ENCODE measurements at regions not wholly inside any gene's neighbourhood (a gene's known extent, or its start where the extent isn't known, plus 50 kb on each side); places are given as distances from the start of the nearest gene placed in this dataset.

DNA sequence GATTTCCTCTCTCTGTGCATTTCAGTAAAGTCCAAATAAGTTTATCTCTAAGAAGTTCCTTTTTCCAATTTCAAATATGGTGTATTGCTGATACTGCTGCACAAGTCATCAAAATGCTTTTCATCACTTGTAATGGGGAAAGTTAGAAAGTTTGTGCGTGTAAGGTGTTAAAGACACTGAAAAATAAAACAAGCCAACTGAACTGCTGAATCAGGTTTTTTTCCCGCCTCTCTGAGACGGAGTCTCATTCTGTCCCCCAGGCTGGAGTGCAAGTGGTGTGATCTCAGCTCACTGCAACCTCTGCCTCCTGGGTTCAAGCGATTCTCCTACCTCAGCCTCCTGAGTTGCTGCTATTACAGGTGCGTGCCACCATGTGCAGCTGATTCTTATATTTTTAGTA lies 400.9 kb downstream of the LRRC70 start:
- no peak overlapping the region for H4K5ac ChIP-seq (ENCODE audit: insufficient read length, low read depth, low read length)
- DNase-seq: no peak
- no peak overlapping the region; a peak in 1 of 7 replicates for H3K27ac Mint-ChIP-seq
- H3K9me3 Mint-ChIP-seq: no peaks in the 10 kb centered on the region; a peak in 1 of 5 replicates
- H2BK15ac ChIP-seq (ENCODE audit: low read depth, low read length): no peak overlapping the region
- H3K4me1 Mint-ChIP-seq: peaks cover 18 to 29% of the 10 kb centered on the region in 2 experiments
- H2BK120ac ChIP-seq (ENCODE audit: low read depth, low read length, poor library complexity, severe bottlenecking): no peak overlapping the region
- H4K91ac ChIP-seq (ENCODE audit: insufficient read length, low read depth, low read length): no peak overlapping the region
- no peaks in the 10 kb centered on the region for H3K27me3 Mint-ChIP-seq (ENCODE audit: low read depth)
- no peak overlapping the region for H3T11ph ChIP-seq (ENCODE audit: low read length)
- no peak overlapping the region for H3K18ac ChIP-seq (ENCODE audit: insufficient read length, low read depth, low read length)
- H3K4me1 ChIP-seq (ENCODE audit: insufficient read depth, low read length): no peaks in the 10 kb centered on the region
- no peaks in the 10 kb centered on the region for H3K23me2 ChIP-seq (ENCODE audit: insufficient read length, low read depth, low read length, poor library complexity, severe bottlenecking)
- H3K4ac ChIP-seq (ENCODE audit: low read depth, low read length): no peak overlapping the region
- no peak overlapping the region for H3K4me3 Mint-ChIP-seq
- H3K14ac ChIP-seq (ENCODE audit: insufficient read depth, low read length): no peak overlapping the region
- H3K79me2 ChIP-seq (ENCODE audit: insufficient read depth, low read length): no peaks in the 10 kb centered on the region
- H2AFZ ChIP-seq (ENCODE audit: low read length): no peak overlapping the region
- H4K8ac ChIP-seq (replicated peaks; ENCODE audit: insufficient read length, low read depth, low read length): no peak overlapping the region
- H3K36me3 Mint-ChIP-seq (ENCODE audit: insufficient read depth in 1 of 3, low read depth in 3 of 3): peaks cover 0 to 2% (median 0%) of the 10 kb centered on the region in 3 experiments; a peak in 1 of 7 replicates
- H3K23ac ChIP-seq (ENCODE audit: insufficient read length, low read depth, low read length): no peak overlapping the region
- no peak overlapping the region for H3K27ac ChIP-seq (ENCODE audit: insufficient read length, low read depth, low read length)
- H2BK20ac ChIP-seq (ENCODE audit: low read depth, low read length, poor library complexity, severe bottlenecking): no peak overlapping the region
- H3K9ac ChIP-seq (ENCODE audit: extremely low read depth, insufficient read length, low read length): no peak overlapping the region
- no peak overlapping the region for H3K56ac ChIP-seq (ENCODE audit: insufficient read length, low read depth, low read length)
- H2AK5ac ChIP-seq (ENCODE audit: insufficient read length, low read length): no peak overlapping the region
- no peak for TF ChIP-seq CTCF (conservative IDR thresholded peaks at IDR 0.05)
- no peaks in the 10 kb centered on the region for H3K9me3 ChIP-seq (ENCODE audit: control insufficient read depth, low read depth, low read length)
- no peaks in the 10 kb centered on the region for H3K79me1 ChIP-seq (ENCODE audit: insufficient read depth, low read depth, low read length, poor library complexity, severe bottlenecking)
- H2BK12ac ChIP-seq (ENCODE audit: insufficient read length, low read depth, low read length): no peak overlapping the region
- no peak overlapping the region for H2BK5ac ChIP-seq (ENCODE audit: insufficient read length, low read length)
- WGBS (ENCODE audit: extremely low coverage, insufficient read length, low lambda C conversion rate): no CpG with 5 or more reads among the region's 5 CpGs
- H3K4me2 ChIP-seq (ENCODE audit: insufficient read depth, insufficient read length, low read length): no peak overlapping the region
- no peaks in the 10 kb centered on the region for H3K27me3 ChIP-seq (ENCODE audit: insufficient read depth, low read length)
- H4K20me1 ChIP-seq (ENCODE audit: control insufficient read depth, insufficient read depth, insufficient read length): no peaks in the 10 kb centered on the region

Data from H9 (cell line).